ENCODE measurements at regions not wholly inside any gene's neighbourhood (a gene's known extent, or its start where the extent isn't known, plus 50 kb on each side); places are given as distances from the start of the nearest gene placed in this dataset.

DNA sequence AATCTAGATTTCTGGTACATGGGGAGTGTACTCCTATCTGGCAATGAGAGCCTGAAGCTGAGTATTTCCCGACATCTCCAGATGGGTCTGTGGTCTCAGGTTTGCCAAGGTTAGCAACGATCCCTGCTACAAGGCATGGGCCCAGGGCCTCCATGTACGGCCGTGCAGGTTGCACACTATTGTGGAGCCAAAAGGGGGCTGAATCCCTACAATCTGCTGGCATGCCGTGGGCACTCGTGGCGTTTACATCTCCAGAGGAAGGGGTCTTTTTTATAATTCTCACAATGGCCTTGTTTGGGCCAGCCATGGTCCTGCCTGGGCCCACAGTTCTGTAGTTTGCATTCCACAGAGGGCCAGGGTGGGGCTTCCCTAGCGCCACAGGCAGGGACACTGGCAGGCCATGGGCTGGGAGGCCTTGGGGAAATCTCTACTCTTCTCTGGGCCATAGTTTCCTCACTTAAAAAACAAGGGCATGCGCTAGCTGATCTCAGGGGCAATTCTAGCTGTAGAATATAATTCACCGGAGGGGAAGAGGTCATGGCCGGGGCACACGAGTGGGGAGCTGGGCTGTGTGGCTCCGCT is 68.9 kb upstream of the TLE3 start:
- TF ChIP-seq, protein P1, sequence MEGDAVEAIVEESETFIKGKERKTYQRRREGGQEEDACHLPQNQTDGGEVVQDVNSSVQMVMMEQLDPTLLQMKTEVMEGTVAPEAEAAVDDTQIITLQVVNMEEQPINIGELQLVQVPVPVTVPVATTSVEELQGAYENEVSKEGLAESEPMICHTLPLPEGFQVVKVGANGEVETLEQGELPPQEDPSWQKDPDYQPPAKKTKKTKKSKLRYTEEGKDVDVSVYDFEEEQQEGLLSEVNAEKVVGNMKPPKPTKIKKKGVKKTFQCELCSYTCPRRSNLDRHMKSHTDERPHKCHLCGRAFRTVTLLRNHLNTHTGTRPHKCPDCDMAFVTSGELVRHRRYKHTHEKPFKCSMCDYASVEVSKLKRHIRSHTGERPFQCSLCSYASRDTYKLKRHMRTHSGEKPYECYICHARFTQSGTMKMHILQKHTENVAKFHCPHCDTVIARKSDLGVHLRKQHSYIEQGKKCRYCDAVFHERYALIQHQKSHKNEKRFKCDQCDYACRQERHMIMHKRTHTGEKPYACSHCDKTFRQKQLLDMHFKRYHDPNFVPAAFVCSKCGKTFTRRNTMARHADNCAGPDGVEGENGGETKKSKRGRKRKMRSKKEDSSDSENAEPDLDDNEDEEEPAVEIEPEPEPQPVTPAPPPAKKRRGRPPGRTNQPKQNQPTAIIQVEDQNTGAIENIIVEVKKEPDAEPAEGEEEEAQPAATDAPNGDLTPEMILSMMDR (IDR thresholded peaks at IDR 0.05; ENCODE audit: insufficient read depth, low read length): no peak
- no peak for TF ChIP-seq SPI1 (IDR thresholded peaks at IDR 0.05; ENCODE audit: borderline replicate concordance, low read depth)
